Lung (tissue), 11 donors: ENCODE measurements at regions not wholly inside any gene's neighbourhood (a gene's known extent, or its start where the extent isn't known, plus 50 kb on each side); places are given as distances from the start of the nearest gene placed in this dataset.
A peak's percentile ranks its signal among the peaks of the same experiment; 100 is the strongest.

Experiments
- ATAC-seq: fragments of 200-7000 bp; cut with Tn5 transposase; one replicate; pipeline ENCODE4 v1.9.1; 2020; ENCODE audit warnings: moderate number of reproducible peaks; ENCODE audit not compliant: insufficient read depth, low FRiP score
- DNase-seq, 3 donors: peaks; one replicate each; pipeline ENCODE4 v3.0.0-alpha.2; 2013 to 2017
- H3K27ac ChIP-seq, 2 donors: one replicate each; pipeline ENCODE4 v1.5.1; 2013; ENCODE audit warnings: mild to moderate bottlenecking in 2 of 2, moderate library complexity in 2 of 2, control low read depth in 1 of 2, inconsistent platforms in 1 of 2, low read depth in 1 of 2, low read length in 1 of 2
- H3K27me3 ChIP-seq, 3 donors: one replicate each; pipeline ENCODE4 v1.5.1; 2013; ENCODE audit warnings: low read length in 2 of 3; ENCODE audit not compliant: control insufficient read depth in 3 of 3, insufficient read depth in 3 of 3
- H3K36me3 ChIP-seq, 4 donors: one replicate each; pipeline ENCODE4 v1.5.1; 2013; ENCODE audit warnings: low read length in 4 of 4, mild to moderate bottlenecking in 1 of 4, moderate library complexity in 1 of 4; ENCODE audit not compliant: control insufficient read depth in 4 of 4, insufficient read depth in 4 of 4
- H3K4me1 ChIP-seq, 5 donors: one replicate each; pipeline ENCODE4 v1.5.1; 2013; ENCODE audit warnings: low read length in 5 of 5, mild to moderate bottlenecking in 2 of 5, moderate library complexity in 1 of 5; ENCODE audit not compliant: control insufficient read depth in 5 of 5, insufficient read depth in 5 of 5
- H3K4me3 ChIP-seq: one replicate; pipeline ENCODE4 v1.5.1; 2013; ENCODE audit warnings: mild to moderate bottlenecking, control low read depth, moderate library complexity
- H3K9ac ChIP-seq, 2 donors: one replicate each; pipeline ENCODE4 v1.5.1; 2013; ENCODE audit warnings: low read length in 2 of 2, control low read depth in 1 of 2; ENCODE audit not compliant: insufficient read depth in 1 of 2
- H3K9me3 ChIP-seq, 4 donors: one replicate each; pipeline ENCODE4 v1.5.1; 2013; ENCODE audit warnings: low read length in 3 of 4, mild to moderate bottlenecking in 1 of 4, moderate library complexity in 1 of 4; ENCODE audit not compliant: control insufficient read depth in 4 of 4, insufficient read depth in 3 of 4
- WGBS, 2 donors: extraction: QIAGEN DNeasy Blood & Tissue Kit; methylation state at CpG; one replicate each; pipeline ENCODE4 v1.1.7; 2013; 5-methylcytosine and 5-hydroxymethylcytosine counted together
- TF ChIP-seq, protein P1 (sequence below): IDR thresholded peaks from 2 replicates; pipeline ENCODE4 v1.5.1; 2012; ENCODE audit warnings: mild to moderate bottlenecking; ENCODE audit errors: control extremely low read depth, extremely low read depth
- donor health status: control.
- donor health status: control.
- donor health status: Bipolar disorder and iron deficiency.
- donor health status: healthy.
- donor health status: DM: yes; HTN: yes; CAD: no.

DNA sequence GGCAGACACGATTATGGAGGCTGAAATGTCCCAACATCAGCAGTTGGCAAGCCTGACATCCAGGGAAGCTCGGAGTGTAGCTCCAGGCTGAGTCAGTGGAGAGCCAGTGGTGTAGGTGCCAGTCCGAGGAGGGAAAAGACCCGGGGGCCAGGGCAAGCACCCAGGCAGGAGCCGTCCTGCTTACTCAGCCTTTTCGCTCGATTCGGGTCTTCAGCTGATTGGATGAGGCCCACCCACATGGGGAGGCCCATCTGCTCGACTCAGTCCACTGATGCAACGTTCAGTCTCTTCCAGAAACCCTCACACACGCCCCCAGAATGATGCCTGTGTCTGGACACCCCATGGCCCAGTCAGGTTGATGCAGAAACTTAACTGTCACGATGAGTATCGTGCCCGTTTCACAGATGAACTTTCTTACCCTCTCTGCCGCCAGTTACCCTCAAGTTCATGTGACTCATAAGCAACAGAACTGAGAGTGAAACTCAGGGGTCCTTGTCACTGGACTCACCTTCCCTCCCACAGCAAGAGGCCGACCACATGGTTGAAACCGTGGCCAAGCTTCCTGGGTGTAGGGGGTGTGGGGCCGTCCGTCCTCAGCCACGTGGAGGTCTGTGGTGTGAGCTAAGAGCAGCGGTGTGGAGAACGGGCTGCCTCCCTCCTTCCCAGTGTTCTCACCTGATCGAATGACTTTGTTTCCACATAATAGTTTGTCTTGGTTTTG is 197.4 kb upstream of the HDAC4 start:
- ATAC-seq = no peak
- Histone ChIP-seq H3K9me3 (peaks cover 0 to 3% (median 0%) of the 10 kb centered on the region in 4 donors), H3K27me3 (no peaks in the 10 kb centered on the region), H3K27ac (no peak overlapping the region), H3K36me3 (no peaks in the 10 kb centered on the region), H3K4me3 (no peak overlapping the region), H3K9ac (no peak overlapping the region), H3K4me1 (no peaks in the 10 kb centered on the region)
- peak in 1 of 3 donors; percentile 11 for DNase-seq
- TF ChIP-seq, protein P1, sequence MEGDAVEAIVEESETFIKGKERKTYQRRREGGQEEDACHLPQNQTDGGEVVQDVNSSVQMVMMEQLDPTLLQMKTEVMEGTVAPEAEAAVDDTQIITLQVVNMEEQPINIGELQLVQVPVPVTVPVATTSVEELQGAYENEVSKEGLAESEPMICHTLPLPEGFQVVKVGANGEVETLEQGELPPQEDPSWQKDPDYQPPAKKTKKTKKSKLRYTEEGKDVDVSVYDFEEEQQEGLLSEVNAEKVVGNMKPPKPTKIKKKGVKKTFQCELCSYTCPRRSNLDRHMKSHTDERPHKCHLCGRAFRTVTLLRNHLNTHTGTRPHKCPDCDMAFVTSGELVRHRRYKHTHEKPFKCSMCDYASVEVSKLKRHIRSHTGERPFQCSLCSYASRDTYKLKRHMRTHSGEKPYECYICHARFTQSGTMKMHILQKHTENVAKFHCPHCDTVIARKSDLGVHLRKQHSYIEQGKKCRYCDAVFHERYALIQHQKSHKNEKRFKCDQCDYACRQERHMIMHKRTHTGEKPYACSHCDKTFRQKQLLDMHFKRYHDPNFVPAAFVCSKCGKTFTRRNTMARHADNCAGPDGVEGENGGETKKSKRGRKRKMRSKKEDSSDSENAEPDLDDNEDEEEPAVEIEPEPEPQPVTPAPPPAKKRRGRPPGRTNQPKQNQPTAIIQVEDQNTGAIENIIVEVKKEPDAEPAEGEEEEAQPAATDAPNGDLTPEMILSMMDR = no peak
- 86 to 93% methylated on average over 23 of the region's 23 CpGs for WGBS, 2 donors

DNA sequence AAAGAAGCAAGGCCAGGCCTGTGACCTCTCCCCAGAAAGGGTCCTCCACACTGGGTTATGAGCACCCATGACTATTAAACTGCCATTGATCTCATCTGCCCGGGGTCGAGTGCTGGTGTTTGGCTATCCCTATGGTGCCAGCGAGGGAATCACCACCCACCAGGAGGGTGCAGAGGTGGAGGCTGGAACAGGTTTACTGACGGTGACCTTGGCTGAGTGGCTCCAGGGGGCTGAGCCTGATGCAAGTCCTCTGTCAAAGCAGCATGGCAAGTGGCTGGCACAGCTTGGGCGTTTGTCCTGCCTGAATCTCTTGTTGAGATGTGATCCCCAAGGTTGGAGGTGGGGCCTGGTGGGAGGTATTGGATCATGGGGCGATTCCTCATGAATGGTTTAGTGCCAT is 196.4 kb upstream of the HDAC4 start:
- TF ChIP-seq, protein P1 = no peak
- no peak overlapping the region for H3K27ac ChIP-seq
- H3K4me1 ChIP-seq = no peaks in the 10 kb centered on the region
- H3K9me3 ChIP-seq = peaks cover 0 to 3% (median 0%) of the 10 kb centered on the region in 4 donors
- no peak overlapping the region for H3K9ac ChIP-seq
- no peaks in the 10 kb centered on the region for H3K36me3 ChIP-seq
- ATAC-seq (no peak), DNase-seq (peak in 1 of 3 donors; percentile 6)
- WGBS, 2 donors = 92 to 93% methylated on average over 6 of the region's 6 CpGs
- no peaks in the 10 kb centered on the region for H3K27me3 ChIP-seq
- no peak overlapping the region for H3K4me3 ChIP-seq

DNA sequence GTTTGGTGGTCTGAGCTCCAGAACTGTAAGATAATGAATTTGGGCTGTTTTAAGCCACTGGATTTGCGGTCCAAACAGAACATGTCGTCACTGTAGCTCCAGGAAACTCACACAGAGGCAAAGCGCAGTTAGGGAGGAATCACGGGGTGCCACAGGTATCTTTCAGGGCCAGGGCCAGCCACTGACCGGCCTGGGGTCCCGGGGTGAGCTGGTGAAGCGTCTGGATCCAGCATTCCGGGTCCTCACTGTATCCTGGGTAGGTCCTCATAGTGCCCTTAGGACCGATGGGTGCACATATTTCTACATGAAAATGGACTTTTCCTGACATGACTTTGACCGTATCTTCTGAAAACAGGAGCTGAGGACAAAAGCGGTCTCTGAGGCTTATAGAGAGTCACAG is 196.0 kb upstream of the HDAC4 start:
- Histone ChIP-seq H3K27ac (no peak overlapping the region), H3K9me3 (peaks cover 0 to 3% (median 0%) of the 10 kb centered on the region in 4 donors), H3K27me3 (no peaks in the 10 kb centered on the region), H3K4me1 (no peaks in the 10 kb centered on the region), H3K4me3 (no peak overlapping the region), H3K36me3 (no peaks in the 10 kb centered on the region), H3K9ac (no peak overlapping the region)
- 87 to 93% methylated on average over 11 of the region's 11 CpGs for WGBS, 2 donors
- DNase-seq = no peak
- ATAC-seq = no peak
- TF ChIP-seq, protein P1 = no peak
